Endothelial cell of umbilical vein (primary cell): ENCODE measurements at regions not wholly inside any gene's neighbourhood (a gene's known extent, or its start where the extent isn't known, plus 50 kb on each side); places are given as distances from the start of the nearest gene placed in this dataset.

Experiments used
- CTCF ChIP-seq, 2 donors: IDR thresholded peaks; 1 replicate in 1 of 2; 2 replicates in 1 of 2; pipeline ENCODE4 v1.5.1; 2011; ENCODE audit warnings: low read length in 2 of 2, mild to moderate bottlenecking in 2 of 2, moderate library complexity in 2 of 2, control low read depth in 1 of 2, inconsistent platforms in 1 of 2, low read depth in 1 of 2; ENCODE audit not compliant: insufficient read depth in 1 of 2; ENCODE audit errors: extremely low read depth in 1 of 2
- EZH2 ChIP-seq: IDR thresholded peaks from 2 replicates; pipeline ENCODE4 v1.6.1; 2012; ENCODE audit warnings: borderline replicate concordance, low read depth, mild to moderate bottlenecking, moderate library complexity, low read length, inconsistent platforms; ENCODE audit not compliant: severe bottlenecking
- FOS ChIP-seq: IDR thresholded peaks from 2 replicates; pipeline ENCODE4 v1.6.1; 2011; ENCODE audit warnings: mild to moderate bottlenecking, low read length, moderate library complexity, borderline replicate concordance; ENCODE audit not compliant: insufficient read depth
- GATA2 ChIP-seq: IDR thresholded peaks from 2 replicates; pipeline ENCODE4 v1.7.0; 2011; ENCODE audit warnings: low read depth, mild to moderate bottlenecking, moderate library complexity, mixed read lengths, low read length; ENCODE audit not compliant: insufficient read length, insufficient read depth
- JUN ChIP-seq: IDR thresholded peaks from 2 replicates; pipeline ENCODE4 v1.6.1; 2011; ENCODE audit warnings: borderline replicate concordance, low read depth; ENCODE audit not compliant: insufficient read length, insufficient read depth
- MYC ChIP-seq: IDR thresholded peaks from one replicate; pipeline ENCODE4 v1.6.1; 2011; ENCODE audit warnings: mild to moderate bottlenecking, low read depth, low read length
- POLR2A ChIP-seq: IDR thresholded peaks from 2 replicates; pipeline ENCODE4 v1.6.1; 2012; ENCODE audit warnings: low read depth, mild to moderate bottlenecking, control low read depth, low read length
- POLR2AphosphoS5 ChIP-seq: IDR thresholded peaks from 2 replicates; pipeline ENCODE4 v1.6.1; 2012; ENCODE audit warnings: low read depth, mild to moderate bottlenecking, control low read depth, low read length, moderate library complexity; ENCODE audit not compliant: insufficient read depth
- TF ChIP-seq, protein P1 (sequence below): IDR thresholded peaks from 2 replicates; pipeline ENCODE4 v1.6.1; 2011; ENCODE audit not compliant: insufficient read depth, insufficient read length

GRCh38 chr5:17929171-17929570 lies 294.9 kb downstream of the TAF11L14 start:
- TF ChIP-seq CTCF (IDR thresholded peaks at IDR 0.05; ENCODE audit: extremely low read depth in 1 of 2, insufficient read depth in 1 of 2, low read depth in 1 of 2, low read length in 2 of 2) (no peak), JUN (no peak), POLR2A (no peak), EZH2 (no peak), MYC (no peak), POLR2AphosphoS5 (no peak), GATA2 (no peak), FOS (no peak)
- TF ChIP-seq, protein P1, sequence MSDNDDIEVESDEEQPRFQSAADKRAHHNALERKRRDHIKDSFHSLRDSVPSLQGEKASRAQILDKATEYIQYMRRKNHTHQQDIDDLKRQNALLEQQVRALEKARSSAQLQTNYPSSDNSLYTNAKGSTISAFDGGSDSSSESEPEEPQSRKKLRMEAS, result no peak
